Nucleus accumbens (tissue), 56 donors: ENCODE measurements at regions not wholly inside any gene's neighbourhood (a gene's known extent, or its start where the extent isn't known, plus 50 kb on each side); places are given as distances from the start of the nearest gene placed in this dataset.
A peak's percentile ranks its signal among the peaks of the same experiment; 100 is the strongest.

Experiments
- DNase-seq, 56 donors: peaks; one replicate each; lab custom pipeline; 2025; lab: John Stamatoyannopoulos, UW

- DNase-seq, result no peak
These were observed 121.9 kb downstream of the TMEM18 start for GRCh38 chr2:555164-555922.

- DNase-seq, result no peak
These were observed 122.8 kb downstream of the TMEM18 start for GRCh38 chr2:554444-554843.

- no peak for DNase-seq
These were observed 124.3 kb downstream of the TMEM18 start for GRCh38 chr2:552906-553305.

DNA sequence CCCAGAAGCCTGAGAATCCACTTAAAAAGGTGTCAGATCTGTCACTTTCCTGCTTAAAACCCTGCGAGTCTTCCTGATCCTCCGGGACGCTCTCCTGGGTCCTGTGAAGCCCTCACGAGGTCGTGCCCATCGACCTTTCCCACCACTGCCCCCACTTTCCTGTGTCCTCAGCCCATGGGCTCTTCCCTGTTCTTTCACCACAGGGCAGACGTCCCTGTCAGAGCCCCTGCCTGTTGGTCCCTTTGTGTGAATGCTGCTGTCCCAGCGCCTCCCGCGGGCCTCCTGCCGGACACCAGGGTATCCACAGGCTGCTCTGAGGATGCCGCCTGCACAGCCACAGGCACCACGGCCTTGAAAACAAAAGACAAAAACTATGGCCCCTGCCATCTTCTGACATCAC lies 125.6 kb downstream of the TMEM18 start:
- no peak for DNase-seq

- DNase-seq, result peak in 2 of 56 donors; percentile 4 to 13
These were observed 126.2 kb downstream of the TMEM18 start for GRCh38 chr2:550860-551567.

GRCh38 chr2:545711-546650 lies 131.2 kb downstream of the TMEM18 start:
- DNase-seq, result no peak

DNA sequence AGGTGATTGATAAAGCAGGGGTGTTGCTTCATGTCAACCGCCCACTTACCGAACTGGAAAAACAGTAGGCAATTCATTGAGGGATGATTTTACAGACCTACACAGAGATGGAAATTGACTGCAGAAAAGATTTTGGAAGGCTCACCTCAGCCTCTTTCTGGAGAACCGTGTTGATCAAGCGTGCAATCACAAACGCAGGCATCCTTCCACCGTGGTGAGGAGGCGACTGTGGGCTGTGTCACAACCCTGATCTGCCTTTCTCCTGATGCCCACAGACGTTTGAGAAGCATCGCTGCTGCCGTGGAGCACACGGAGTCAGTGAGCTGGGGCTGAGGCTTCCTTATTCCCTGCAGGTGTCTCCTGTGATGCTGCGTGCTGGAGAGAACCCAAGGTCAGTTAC lies 132.0 kb downstream of the TMEM18 start:
- DNase-seq, result peak in 11 of 56 donors; percentile 7 to 46 (median 31)

DNA sequence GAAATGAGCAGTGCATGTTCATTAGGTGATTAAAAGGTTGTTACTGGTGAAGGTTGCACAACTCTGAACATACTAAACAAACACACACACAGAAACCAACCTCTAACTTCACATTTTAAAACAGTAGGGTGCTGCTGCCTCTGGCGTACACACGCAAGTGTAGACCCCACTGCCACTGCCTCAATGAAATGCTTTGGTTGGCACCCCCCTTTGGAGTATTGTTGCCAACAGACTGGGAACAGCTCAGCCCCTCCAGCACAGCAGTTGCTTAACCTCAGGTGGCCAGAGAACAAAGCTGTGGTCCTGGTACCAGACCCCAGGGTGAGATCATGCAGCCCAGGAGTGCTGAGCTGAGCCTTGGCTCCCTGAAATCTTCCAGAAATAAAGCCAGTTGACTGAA lies 138.6 kb downstream of the TMEM18 start:
- DNase-seq, result no peak

GRCh38 chr2:535222-535621 lies 142.0 kb downstream of the TMEM18 start:
- no peak for DNase-seq

- no peak for DNase-seq
These were observed 147.4 kb downstream of the TMEM18 start for GRCh38 chr2:529852-530251.

- DNase-seq, result no peak
These were observed 147.8 kb downstream of the TMEM18 start for GRCh38 chr2:529424-529823.

DNA sequence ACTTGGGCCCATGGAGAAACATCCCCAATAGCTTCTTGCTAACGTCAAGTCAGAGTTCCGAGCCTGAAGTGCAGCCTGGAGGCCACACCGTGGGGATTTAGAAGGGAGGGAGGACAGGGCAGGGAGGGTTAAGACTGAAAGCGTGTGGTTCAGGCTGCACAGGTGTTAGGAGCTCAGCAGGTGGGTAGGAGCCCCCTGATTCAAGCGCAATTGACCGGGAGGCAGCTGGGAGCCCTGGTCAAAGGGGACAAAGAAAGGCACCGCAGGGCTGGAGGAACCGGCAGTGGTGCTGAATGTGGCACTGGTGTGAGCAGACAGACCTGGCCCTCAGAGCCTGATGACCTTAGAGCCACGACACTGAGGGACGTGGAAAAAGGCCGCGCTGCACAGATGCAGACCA lies 149.6 kb downstream of the TMEM18 start:
- DNase-seq, result no peak

- DNase-seq, result no peak
These were observed 150.3 kb downstream of the TMEM18 start for GRCh38 chr2:526918-527317.

- DNase-seq, result no peak
These were observed 151.6 kb downstream of the TMEM18 start for GRCh38 chr2:525611-526010.

DNA sequence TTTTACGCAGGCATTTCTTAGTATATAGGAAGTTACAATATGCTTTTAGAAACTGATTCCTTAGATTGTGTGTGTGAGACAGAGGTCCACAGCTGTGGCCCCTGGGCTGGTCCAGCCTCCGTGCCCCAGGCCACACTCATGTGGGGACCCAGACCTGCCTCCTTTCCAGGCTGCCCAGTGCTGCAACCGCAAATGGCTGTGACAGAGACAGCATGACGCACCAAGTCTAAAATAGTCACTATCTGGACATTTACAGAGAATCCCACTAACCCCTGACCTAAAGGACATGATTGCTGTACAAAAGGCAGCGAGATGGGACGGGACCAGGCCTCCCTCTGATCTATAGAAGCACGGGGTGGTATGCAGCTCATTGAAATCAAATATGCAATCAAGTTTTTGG lies 152.2 kb downstream of the TMEM18 start:
- no peak for DNase-seq

DNA sequence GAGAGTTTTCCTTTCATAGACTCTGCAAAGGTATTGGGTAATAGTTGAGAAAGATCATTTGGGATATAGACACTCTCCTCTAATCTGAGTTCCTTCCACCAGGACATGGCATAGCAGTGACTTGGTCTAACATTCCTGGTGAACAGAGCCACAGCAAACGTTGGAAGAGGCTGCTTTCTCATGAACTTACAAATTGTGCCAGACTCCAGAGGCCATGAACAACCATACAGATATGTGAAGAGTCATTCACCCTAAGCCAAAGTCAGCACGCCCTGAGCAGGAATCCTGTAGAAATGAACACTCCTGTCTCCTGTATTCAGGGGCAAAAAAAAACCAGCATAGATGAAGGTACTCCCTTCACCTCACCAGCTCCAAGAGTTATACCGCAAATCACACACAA lies 152.8 kb downstream of the TMEM18 start:
- no peak for DNase-seq

DNA sequence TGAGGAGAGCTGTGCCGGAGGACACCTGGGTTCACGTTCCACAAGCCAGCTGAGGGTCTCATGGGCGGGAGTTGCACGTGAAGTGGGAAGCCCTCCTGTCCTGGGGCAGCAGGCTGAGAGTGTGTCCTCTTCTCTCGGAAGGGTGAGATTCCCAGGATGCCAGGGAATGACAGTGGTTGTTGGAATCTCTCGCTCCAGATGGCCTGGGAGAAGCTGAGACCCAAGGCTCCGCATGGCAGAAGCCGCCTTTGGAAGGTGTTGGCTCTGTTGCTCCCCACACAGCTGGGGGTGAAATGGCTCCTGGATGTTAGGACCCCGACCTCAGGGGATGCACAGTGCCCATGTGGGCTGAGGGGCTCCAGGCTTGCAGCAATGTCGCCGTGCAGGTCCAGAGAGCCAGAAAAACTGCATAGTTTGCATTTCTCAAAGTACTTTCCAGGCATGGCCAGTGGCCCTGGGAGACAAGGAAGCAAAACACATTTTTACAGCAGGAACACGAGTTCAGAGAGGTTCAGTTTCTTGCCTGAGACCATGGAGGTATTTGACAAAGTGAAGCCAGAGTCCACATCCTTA lies 153.4 kb downstream of the TMEM18 start:
- no peak for DNase-seq

GRCh38 chr2:522776-523175 lies 154.4 kb downstream of the TMEM18 start:
- DNase-seq, result no peak

DNA sequence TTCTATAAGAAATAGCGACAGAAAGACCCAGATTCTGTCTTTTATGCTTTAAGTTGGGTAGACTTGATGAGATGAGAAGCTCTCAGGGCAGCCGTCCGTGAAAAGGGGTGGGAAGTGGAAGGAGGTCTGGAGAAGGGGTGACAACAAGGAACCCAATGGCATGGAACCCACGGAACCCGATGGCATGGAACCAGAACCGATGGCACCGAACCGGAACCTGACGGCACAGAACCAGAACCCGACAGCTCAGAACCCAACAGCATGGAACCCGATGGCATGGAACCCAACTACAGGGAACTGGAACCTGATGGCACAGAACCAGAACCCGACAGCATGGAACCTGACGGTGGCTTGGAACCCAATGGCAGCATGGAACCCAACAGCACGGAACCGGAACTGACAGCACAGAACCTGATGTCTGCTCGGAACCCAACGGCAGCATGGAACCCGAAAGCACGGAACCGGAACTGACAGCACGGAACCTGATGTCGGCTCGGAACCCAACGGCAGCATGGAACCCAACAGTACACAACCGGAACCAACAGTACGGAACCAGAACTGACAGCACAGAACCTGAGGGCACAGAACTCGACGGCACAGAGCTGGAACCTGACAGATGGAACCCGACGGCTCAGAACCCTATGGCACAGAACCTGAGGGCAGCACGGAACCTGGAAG lies 155.2 kb downstream of the TMEM18 start:
- no peak for DNase-seq

- no peak for DNase-seq
These were observed 156.4 kb downstream of the TMEM18 start for GRCh38 chr2:520663-521340.
